ENCODE measurements at regions not wholly inside any gene's neighbourhood (a gene's known extent, or its start where the extent isn't known, plus 50 kb on each side); places are given as distances from the start of the nearest gene placed in this dataset.
"Not testable (repeated sequence)": the region's sequence is repeated elsewhere in the genome, so short reads cannot be mapped to it uniquely, and the experiment has no call there.

DNA sequence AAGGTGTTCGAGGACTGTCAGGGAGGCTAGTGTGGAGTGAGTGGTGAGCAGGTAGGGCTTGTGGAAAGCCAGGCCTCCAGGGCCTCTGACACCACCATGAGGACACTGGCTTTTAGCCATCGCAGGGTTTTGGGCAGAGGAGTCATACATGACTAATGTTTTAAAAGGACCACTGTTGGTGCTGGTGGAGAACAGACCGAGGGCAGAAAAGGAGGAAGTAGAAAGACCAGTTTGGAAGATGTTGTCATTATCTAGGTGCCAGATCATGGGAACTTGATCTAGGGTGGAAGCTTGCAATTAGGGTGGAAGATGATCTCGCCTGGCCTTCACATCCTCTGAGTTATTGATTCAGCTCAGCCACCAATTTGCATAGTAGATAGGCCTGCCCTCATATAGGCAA, 144.2 kb downstream of the C12orf75 start:
- no peaks in the 10 kb centered on the region for H3K27me3 ChIP-seq (ENCODE audit: insufficient read depth, low read length)
- no peak overlapping the region for H2AFZ ChIP-seq (ENCODE audit: insufficient read depth, low read length, poor library complexity)
- H3K14ac ChIP-seq (ENCODE audit: low read length) = no peak overlapping the region
- no peak overlapping the region for H2AK5ac ChIP-seq (ENCODE audit: low read length)
- peaks cover 0 to 5% of the 10 kb centered on the region in 2 experiments for H3K4me1 ChIP-seq (ENCODE audit: control insufficient read depth in 1 of 2, insufficient read depth in 2 of 2, low read length in 2 of 2)
- no peak overlapping the region for H4K91ac ChIP-seq (ENCODE audit: low read depth, low read length)
- H3K79me2 ChIP-seq (ENCODE audit: control insufficient read depth, insufficient read depth, low read length, poor library complexity) = no peaks in the 10 kb centered on the region
- no peak overlapping the region for H3K4ac ChIP-seq (ENCODE audit: low read depth, low read length)
- no peak overlapping the region for H3K27ac ChIP-seq (ENCODE audit: low read depth, low read length)
- H3K4me2 ChIP-seq (ENCODE audit: low read length) = no peak overlapping the region
- H2BK12ac ChIP-seq (ENCODE audit: low read length) = no peak overlapping the region
- H2BK120ac ChIP-seq (ENCODE audit: insufficient read depth, low read length, poor library complexity) = no peak overlapping the region
- no peak overlapping the region for H2BK5ac ChIP-seq (ENCODE audit: low read depth, low read length, poor library complexity)
- H3K4me3 ChIP-seq (ENCODE audit: low read depth, low read length) = no peak overlapping the region
- H3K18ac ChIP-seq (ENCODE audit: low read length) = no peak overlapping the region
- H4K12ac ChIP-seq (ENCODE audit: low read depth, low read length) = no peak overlapping the region
- H3K9me3 ChIP-seq (ENCODE audit: insufficient read depth, low read depth, low read length) = no peaks in the 10 kb centered on the region
- H3K23ac ChIP-seq (ENCODE audit: low read length) = no peak overlapping the region
- no peak overlapping the region for H4K8ac ChIP-seq (ENCODE audit: low read depth, low read length)
- peak; percentile 40 to 57 for DNase-seq
- no peaks in the 10 kb centered on the region for H3K36me3 ChIP-seq (ENCODE audit: control insufficient read depth in 1 of 2, insufficient read depth in 2 of 2, low read length in 2 of 2)
- no peaks in the 10 kb centered on the region for H3K79me1 ChIP-seq (ENCODE audit: low read length)
- WGBS (ENCODE audit: extremely low coverage, insufficient coverage, insufficient read length) = no CpG with 5 or more reads among the region's 4 CpGs
- H3K9ac ChIP-seq (ENCODE audit: low read length) = no peak overlapping the region

- Histone ChIP-seq H3K14ac (ENCODE audit: low read length) (no peak overlapping the region), H3K23ac (ENCODE audit: low read length) (no peak overlapping the region), H4K12ac (ENCODE audit: low read depth, low read length) (no peak overlapping the region), H3K4me2 (ENCODE audit: low read length) (no peak overlapping the region), H2AFZ (ENCODE audit: insufficient read depth, low read length, poor library complexity) (no peak overlapping the region), H3K79me1 (ENCODE audit: low read length) (no peaks in the 10 kb centered on the region), H3K27ac (ENCODE audit: low read depth, low read length) (no peak overlapping the region), H4K8ac (ENCODE audit: low read depth, low read length) (no peak overlapping the region), H3K79me2 (ENCODE audit: control insufficient read depth, insufficient read depth, low read length, poor library complexity) (no peaks in the 10 kb centered on the region), H3K4me1 (ENCODE audit: control insufficient read depth in 1 of 2, insufficient read depth in 2 of 2, low read length in 2 of 2) (peaks cover 0 to 4% of the 10 kb centered on the region in 2 experiments), H3K36me3 (ENCODE audit: control insufficient read depth in 1 of 2, insufficient read depth in 2 of 2, low read length in 2 of 2) (no peaks in the 10 kb centered on the region), H2AK5ac (ENCODE audit: low read length) (no peak overlapping the region), H3K9me3 (ENCODE audit: insufficient read depth, low read depth, low read length) (no peaks in the 10 kb centered on the region), H3K27me3 (ENCODE audit: insufficient read depth, low read length) (no peaks in the 10 kb centered on the region), H4K91ac (ENCODE audit: low read depth, low read length) (no peak overlapping the region), H3K4me3 (ENCODE audit: low read depth, low read length) (no peak overlapping the region), H2BK5ac (ENCODE audit: low read depth, low read length, poor library complexity) (no peak overlapping the region), H3K9ac (ENCODE audit: low read length) (no peak overlapping the region), H2BK120ac (ENCODE audit: insufficient read depth, low read length, poor library complexity) (no peak overlapping the region), H3K4ac (ENCODE audit: low read depth, low read length) (no peak overlapping the region), H2BK12ac (ENCODE audit: low read length) (no peak overlapping the region), H3K18ac (ENCODE audit: low read length) (no peak overlapping the region)
- WGBS (ENCODE audit: extremely low coverage, insufficient coverage, insufficient read length) = no CpG with 5 or more reads among the region's 2 CpGs
- DNase-seq = no peak
Measured at GRCh38 chr12:105476616-105477015, 146.1 kb downstream of the C12orf75 start.

- WGBS (ENCODE audit: extremely low coverage, insufficient coverage, insufficient read length) = no CpG with 5 or more reads among the region's 6 CpGs
- H2AFZ ChIP-seq (ENCODE audit: insufficient read depth, low read length, poor library complexity) = no peak overlapping the region
Measured at GRCh38 chr12:105477873-105478272, 147.4 kb downstream of the C12orf75 start.

DNA sequence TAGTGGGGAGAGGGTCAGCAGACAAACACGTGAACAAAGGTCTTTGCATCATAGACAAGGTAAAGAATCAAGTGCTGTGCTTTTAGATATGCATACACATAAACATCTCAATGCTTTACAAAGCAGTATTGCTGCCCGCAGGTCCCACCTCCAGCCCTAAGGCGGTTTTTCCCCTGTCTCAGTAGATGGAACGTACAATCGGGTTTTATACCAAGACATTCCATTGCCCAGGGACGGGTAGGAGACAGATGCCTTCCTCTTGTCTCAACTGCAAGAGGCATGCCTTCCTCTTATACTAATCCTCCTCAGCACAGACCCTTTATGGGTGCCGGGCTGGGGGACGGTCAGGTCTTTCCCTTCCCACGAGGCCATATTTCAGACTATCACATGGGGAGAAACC, 148.3 kb downstream of the C12orf75 start:
- H3K27me3 ChIP-seq (ENCODE audit: insufficient read depth, low read length); H3K4ac ChIP-seq (ENCODE audit: low read depth, low read length); H3K36me3 ChIP-seq (ENCODE audit: control insufficient read depth in 1 of 2, insufficient read depth in 2 of 2, low read length in 2 of 2); H3K4me1 ChIP-seq (ENCODE audit: control insufficient read depth in 1 of 2, insufficient read depth in 2 of 2, low read length in 2 of 2); H2AFZ ChIP-seq (ENCODE audit: insufficient read depth, low read length, poor library complexity); H3K79me1 ChIP-seq (ENCODE audit: low read length); H3K27ac ChIP-seq (ENCODE audit: low read depth, low read length); H3K4me2 ChIP-seq (ENCODE audit: low read length); H3K18ac ChIP-seq (ENCODE audit: low read length); H2BK5ac ChIP-seq (ENCODE audit: low read depth, low read length, poor library complexity); H4K12ac ChIP-seq (ENCODE audit: low read depth, low read length); H3K23ac ChIP-seq (ENCODE audit: low read length); H2BK12ac ChIP-seq (ENCODE audit: low read length); H3K79me2 ChIP-seq (ENCODE audit: control insufficient read depth, insufficient read depth, low read length, poor library complexity); H2AK5ac ChIP-seq (ENCODE audit: low read length); H3K4me3 ChIP-seq (ENCODE audit: low read depth, low read length); H4K91ac ChIP-seq (ENCODE audit: low read depth, low read length); H3K14ac ChIP-seq (ENCODE audit: low read length); H3K9ac ChIP-seq (ENCODE audit: low read length); H4K8ac ChIP-seq (ENCODE audit: low read depth, low read length); H3K9me3 ChIP-seq (ENCODE audit: insufficient read depth, low read depth, low read length); H2BK120ac ChIP-seq (ENCODE audit: insufficient read depth, low read length, poor library complexity): not testable (repeated sequence)
- WGBS (ENCODE audit: extremely low coverage, insufficient coverage, insufficient read length) = no CpG with 5 or more reads among the region's 9 CpGs
- peak; percentile 60 to 79 for DNase-seq

More at GRCh38 chr12:105477873-105478272, 147.4 kb downstream of the C12orf75 start:
- H3K18ac ChIP-seq (ENCODE audit: low read length) = no peak overlapping the region
- H3K27me3 ChIP-seq (ENCODE audit: insufficient read depth, low read length) = no peaks in the 10 kb centered on the region
- H3K79me2 ChIP-seq (ENCODE audit: control insufficient read depth, insufficient read depth, low read length, poor library complexity) = no peaks in the 10 kb centered on the region
- H3K23ac ChIP-seq (ENCODE audit: low read length) = no peak overlapping the region
- H3K27ac ChIP-seq (ENCODE audit: low read depth, low read length) = no peak overlapping the region
- H3K36me3 ChIP-seq (ENCODE audit: control insufficient read depth in 1 of 2, insufficient read depth in 2 of 2, low read length in 2 of 2) = no peaks in the 10 kb centered on the region
- H3K14ac ChIP-seq (ENCODE audit: low read length) = no peak overlapping the region
- H4K8ac ChIP-seq (ENCODE audit: low read depth, low read length) = no peak overlapping the region
- H3K4ac ChIP-seq (ENCODE audit: low read depth, low read length) = no peak overlapping the region
- H3K9me3 ChIP-seq (ENCODE audit: insufficient read depth, low read depth, low read length) = no peaks in the 10 kb centered on the region
- no peak for DNase-seq
- no peak overlapping the region for H2BK12ac ChIP-seq (ENCODE audit: low read length)
- H4K91ac ChIP-seq (ENCODE audit: low read depth, low read length) = no peak overlapping the region
- H3K4me3 ChIP-seq (ENCODE audit: low read depth, low read length) = no peak overlapping the region
- no peak overlapping the region for H2AK5ac ChIP-seq (ENCODE audit: low read length)
- H2BK5ac ChIP-seq (ENCODE audit: low read depth, low read length, poor library complexity) = no peak overlapping the region
- H4K12ac ChIP-seq (ENCODE audit: low read depth, low read length) = no peak overlapping the region
- H3K9ac ChIP-seq (ENCODE audit: low read length) = no peak overlapping the region
- peaks cover 0 to 4% of the 10 kb centered on the region in 2 experiments for H3K4me1 ChIP-seq (ENCODE audit: control insufficient read depth in 1 of 2, insufficient read depth in 2 of 2, low read length in 2 of 2)
- H2BK120ac ChIP-seq (ENCODE audit: insufficient read depth, low read length, poor library complexity) = no peak overlapping the region
- H3K4me2 ChIP-seq (ENCODE audit: low read length) = no peak overlapping the region
- no peaks in the 10 kb centered on the region for H3K79me1 ChIP-seq (ENCODE audit: low read length)
